HCT116 (cell line): ENCODE measurements at regions not wholly inside any gene's neighbourhood (a gene's known extent, or its start where the extent isn't known, plus 50 kb on each side); places are given as distances from the start of the nearest gene placed in this dataset.
"Not testable (repeated sequence)": the region's sequence is repeated elsewhere in the genome, so short reads cannot be mapped to it uniquely, and the experiment has no call there.

Source experiments
- CEBPB ChIP-seq: IDR thresholded peaks from 2 replicates; pipeline ENCODE4 v1.6.1; 2012; ENCODE audit warnings: low read depth
- EZH2phosphoT487 ChIP-seq: fragments of 200-600 bp; IDR thresholded peaks from 2 replicates; pipeline ENCODE4 v1.6.1; 2018; ENCODE audit warnings: antibody characterized with exemption, borderline replicate concordance
- POLR2AphosphoS5 ChIP-seq: IDR thresholded peaks from 2 replicates; pipeline ENCODE4 v1.6.1; 2011; ENCODE audit warnings: mild to moderate bottlenecking, low read depth, low read length, moderate library complexity
- RAD21 ChIP-seq: IDR thresholded peaks from 2 replicates; pipeline ENCODE4 v1.6.1; 2012; ENCODE audit warnings: low read depth, mild to moderate bottlenecking
- TCF7L2 ChIP-seq: IDR thresholded peaks from 2 replicates; pipeline ENCODE4 v1.7.0; 2011; ENCODE audit warnings: borderline replicate concordance, inconsistent platforms; ENCODE audit not compliant: insufficient read depth, insufficient read length; ENCODE audit errors: extremely low read depth
- TF ChIP-seq, protein P1 (sequence below), 3 experiments: fragments of 200-600 bp in 1 of 3; sonication (generic) in 1 of 3; IDR thresholded peaks in 2 of 3; conservative IDR thresholded peaks in 1 of 3; 2 replicates each; pipeline ENCODE4 v1.5.1; 2012 to 2017; ENCODE audit warnings: low read depth in 2 of 3, low read length in 2 of 3, antibody characterized with exemption in 1 of 3, borderline replicate concordance in 1 of 3, control low read depth in 1 of 3, mild to moderate bottlenecking in 1 of 3, mixed read lengths in 1 of 3, mixed run types in 1 of 3, moderate library complexity in 1 of 3; ENCODE audit not compliant: insufficient read depth in 1 of 3
- TF ChIP-seq, protein P2 (sequence below): IDR thresholded peaks from 2 replicates; pipeline ENCODE4 v1.6.1; 2012
- TF ChIP-seq, protein P3 (sequence below): IDR thresholded peaks from 2 replicates; pipeline ENCODE4 v1.6.1; 2012; ENCODE audit warnings: low read depth

DNA sequence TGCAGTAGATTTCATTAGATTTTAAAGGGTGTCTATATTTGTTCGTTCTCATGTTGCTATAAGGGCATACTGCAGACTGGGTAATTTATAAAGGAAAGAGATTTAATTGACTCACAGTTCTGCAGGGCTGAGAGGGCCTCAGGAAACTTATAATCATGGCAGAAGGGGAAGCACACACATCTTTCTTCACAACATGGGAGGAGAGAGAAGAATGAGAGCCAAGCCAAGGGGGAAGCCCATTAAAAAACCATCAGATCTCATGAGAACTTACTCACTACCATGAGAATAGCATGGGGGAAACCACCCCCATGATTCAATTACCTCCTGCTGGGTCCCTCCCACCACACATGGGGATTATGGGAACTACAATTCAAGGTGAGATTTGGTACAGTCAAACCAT lies 99.5 kb upstream of the TCF21 start:
- TF ChIP-seq, protein P1, sequence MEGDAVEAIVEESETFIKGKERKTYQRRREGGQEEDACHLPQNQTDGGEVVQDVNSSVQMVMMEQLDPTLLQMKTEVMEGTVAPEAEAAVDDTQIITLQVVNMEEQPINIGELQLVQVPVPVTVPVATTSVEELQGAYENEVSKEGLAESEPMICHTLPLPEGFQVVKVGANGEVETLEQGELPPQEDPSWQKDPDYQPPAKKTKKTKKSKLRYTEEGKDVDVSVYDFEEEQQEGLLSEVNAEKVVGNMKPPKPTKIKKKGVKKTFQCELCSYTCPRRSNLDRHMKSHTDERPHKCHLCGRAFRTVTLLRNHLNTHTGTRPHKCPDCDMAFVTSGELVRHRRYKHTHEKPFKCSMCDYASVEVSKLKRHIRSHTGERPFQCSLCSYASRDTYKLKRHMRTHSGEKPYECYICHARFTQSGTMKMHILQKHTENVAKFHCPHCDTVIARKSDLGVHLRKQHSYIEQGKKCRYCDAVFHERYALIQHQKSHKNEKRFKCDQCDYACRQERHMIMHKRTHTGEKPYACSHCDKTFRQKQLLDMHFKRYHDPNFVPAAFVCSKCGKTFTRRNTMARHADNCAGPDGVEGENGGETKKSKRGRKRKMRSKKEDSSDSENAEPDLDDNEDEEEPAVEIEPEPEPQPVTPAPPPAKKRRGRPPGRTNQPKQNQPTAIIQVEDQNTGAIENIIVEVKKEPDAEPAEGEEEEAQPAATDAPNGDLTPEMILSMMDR (IDR thresholded peaks at IDR 0.05 in 2 of 3, conservative IDR thresholded peaks at IDR 0.05 in 1 of 3; ENCODE audit: borderline replicate concordance in 1 of 3, insufficient read depth in 1 of 3, low read depth in 2 of 3, low read length in 2 of 3): not testable (repeated sequence)
- not testable (repeated sequence) for TF ChIP-seq POLR2AphosphoS5, RAD21, EZH2phosphoT487, CEBPB, TCF7L2
- TF ChIP-seq, protein P2, sequence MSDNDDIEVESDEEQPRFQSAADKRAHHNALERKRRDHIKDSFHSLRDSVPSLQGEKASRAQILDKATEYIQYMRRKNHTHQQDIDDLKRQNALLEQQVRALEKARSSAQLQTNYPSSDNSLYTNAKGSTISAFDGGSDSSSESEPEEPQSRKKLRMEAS: not testable (repeated sequence)
- TF ChIP-seq, protein P3, sequence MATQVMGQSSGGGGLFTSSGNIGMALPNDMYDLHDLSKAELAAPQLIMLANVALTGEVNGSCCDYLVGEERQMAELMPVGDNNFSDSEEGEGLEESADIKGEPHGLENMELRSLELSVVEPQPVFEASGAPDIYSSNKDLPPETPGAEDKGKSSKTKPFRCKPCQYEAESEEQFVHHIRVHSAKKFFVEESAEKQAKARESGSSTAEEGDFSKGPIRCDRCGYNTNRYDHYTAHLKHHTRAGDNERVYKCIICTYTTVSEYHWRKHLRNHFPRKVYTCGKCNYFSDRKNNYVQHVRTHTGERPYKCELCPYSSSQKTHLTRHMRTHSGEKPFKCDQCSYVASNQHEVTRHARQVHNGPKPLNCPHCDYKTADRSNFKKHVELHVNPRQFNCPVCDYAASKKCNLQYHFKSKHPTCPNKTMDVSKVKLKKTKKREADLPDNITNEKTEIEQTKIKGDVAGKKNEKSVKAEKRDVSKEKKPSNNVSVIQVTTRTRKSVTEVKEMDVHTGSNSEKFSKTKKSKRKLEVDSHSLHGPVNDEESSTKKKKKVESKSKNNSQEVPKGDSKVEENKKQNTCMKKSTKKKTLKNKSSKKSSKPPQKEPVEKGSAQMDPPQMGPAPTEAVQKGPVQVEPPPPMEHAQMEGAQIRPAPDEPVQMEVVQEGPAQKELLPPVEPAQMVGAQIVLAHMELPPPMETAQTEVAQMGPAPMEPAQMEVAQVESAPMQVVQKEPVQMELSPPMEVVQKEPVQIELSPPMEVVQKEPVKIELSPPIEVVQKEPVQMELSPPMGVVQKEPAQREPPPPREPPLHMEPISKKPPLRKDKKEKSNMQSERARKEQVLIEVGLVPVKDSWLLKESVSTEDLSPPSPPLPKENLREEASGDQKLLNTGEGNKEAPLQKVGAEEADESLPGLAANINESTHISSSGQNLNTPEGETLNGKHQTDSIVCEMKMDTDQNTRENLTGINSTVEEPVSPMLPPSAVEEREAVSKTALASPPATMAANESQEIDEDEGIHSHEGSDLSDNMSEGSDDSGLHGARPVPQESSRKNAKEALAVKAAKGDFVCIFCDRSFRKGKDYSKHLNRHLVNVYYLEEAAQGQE: not testable (repeated sequence)
